HG03039 (cell line): ENCODE measurements at regions not wholly inside any gene's neighbourhood (a gene's known extent, or its start where the extent isn't known, plus 50 kb on each side); places are given as distances from the start of the nearest gene placed in this dataset.

ENCODE experiments used
- ATAC-seq: cut with Tn5 transposase; IDR thresholded peaks from one replicate; pipeline ENCODE4 v1.9.1; 2021; ENCODE audit warnings: mild to moderate bottlenecking, moderate library complexity; ENCODE audit not compliant: unreplicated experiment

DNA sequence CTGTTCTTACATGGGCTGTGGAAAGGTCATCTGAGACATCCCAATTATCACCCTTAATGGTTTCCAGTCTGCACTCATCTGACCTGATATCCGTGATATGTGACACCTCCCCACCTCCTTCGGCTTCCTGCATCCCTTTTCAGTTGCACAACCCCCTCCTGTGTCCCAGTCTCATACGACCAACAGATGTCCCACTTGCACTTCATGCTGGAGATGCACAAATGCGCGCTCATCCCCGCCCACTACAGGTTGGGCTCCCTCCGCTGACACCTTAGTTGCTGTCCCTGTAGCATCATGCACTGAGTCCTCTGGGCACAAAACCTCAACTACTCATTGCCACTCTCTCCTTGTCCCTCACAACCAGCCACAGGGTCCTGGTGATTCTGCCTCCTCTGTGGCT lies 94.4 kb downstream of the MIS18A start:
- no peak for ATAC-seq

DNA sequence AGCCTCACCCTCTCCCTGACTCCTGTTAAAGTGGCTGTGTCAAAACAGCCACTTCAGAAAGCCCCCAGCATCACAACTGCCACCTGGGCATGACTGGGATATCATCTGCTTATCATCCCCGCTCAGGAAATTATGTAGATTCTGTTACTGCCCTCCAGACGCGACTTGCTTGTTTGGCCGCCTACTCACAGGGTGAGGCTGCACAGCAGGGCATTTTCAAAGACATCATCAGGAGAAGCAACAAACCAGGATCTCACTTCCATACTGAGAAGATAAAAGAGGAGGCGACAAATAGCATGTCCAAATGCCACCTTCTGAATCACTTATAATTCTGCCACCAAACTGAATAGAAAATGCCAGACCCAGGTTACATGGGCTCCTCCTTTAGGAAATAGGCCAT lies 94.8 kb downstream of the MIS18A start:
- no peak for ATAC-seq

DNA sequence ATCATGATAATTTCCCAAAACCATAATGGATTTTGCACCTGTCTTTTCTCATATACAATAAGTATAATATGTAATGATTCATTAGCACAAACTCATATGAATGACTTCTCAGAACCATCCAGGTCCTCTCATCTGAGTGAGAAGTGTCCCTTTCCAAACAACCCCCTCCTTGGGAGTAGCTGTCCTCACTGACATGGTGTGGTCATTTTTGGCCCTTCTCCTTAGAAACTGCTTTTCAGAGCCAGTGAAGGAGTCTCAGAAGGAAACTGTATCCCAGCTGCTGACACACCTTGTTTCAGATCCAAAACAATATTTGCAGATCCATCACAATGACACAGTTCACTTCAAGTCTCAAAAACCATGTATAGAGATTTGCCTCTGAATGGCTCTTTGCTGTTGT lies 95.5 kb downstream of the MIS18A start:
- ATAC-seq, result no peak

DNA sequence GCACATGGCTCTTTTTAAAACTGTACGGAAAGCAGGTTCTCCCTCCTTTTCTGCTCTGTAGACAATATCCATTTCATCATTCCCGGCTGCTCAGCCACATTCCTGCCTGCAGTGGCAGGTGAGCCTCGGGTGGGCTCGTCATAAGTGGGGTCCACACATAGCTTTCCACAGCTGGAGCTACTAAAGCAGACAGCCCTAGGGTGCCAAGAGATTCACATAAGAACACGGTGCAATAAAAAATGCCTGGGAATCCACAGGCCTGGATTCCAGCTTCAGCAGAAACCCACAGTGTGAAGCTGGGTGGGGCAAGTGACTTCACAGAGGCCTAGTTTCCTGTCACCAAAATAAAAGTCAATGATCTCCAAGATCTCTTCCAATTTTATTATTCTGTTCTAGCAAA lies 96.4 kb downstream of the MIS18A start:
- no peak for ATAC-seq

DNA sequence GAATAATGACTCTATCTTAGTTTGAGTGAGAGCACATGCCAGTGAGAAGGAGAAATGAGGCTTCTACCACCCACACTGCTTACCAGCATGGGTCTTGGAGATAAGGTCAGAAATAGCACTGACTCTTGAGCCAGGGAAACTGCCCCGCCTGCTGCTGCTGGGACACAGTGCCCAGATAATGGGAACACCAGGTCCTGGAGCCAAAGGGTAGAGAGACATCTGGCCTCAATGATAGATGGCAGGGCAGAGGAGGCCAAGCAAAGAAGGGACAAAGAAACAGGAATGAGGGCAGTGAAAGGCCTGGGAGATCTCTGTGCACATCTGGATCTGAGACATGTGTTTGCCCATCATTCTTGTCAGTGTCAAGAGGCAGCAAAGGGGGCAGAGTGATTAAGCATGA lies 97.4 kb downstream of the MIS18A start:
- ATAC-seq, result no peak

DNA sequence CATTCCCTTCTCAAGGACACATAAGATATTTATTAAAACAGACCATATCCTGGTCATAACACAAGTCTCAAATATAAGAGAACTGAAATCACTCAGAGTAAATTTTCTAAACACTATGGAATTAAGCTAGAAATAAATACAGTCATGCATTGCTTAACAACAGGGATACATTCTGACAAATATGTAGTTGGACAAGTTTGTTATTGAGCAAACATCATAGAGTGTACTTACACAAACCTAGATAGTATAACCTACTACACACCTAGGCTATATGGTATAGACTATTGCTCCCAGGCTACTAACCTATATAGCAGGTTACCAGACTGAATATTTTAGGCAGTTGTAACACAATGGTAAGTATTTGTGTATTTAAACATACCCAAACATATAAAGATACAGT lies 104.0 kb downstream of the MIS18A start:
- ATAC-seq, result no peak

DNA sequence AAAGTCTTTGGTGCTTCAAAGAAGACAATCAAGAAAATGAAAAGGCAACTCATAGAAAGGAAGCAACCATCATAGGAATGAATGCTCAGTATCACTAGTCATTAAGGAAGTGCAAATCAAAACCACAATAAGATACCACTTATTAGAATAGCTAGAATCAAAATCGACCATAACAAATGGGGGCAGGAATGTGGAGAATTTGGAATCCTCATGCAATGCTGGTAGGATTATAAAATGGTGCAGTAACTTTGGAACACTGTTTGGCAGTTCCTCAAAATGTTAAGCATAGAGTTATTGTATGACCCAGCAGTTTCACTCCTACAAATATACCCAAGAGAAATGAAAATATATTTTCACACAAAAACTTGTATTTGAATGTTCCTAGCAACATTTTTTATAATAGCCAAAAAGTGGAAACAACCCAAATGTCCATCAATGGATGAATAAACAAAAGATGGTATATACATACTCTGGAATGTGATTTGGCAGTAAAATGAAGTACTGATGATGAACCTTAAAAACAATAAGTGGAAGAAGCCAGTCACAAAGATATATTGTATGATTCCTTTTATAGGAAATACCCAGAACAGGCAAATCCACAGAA lies 105.6 kb downstream of the MIS18A start:
- ATAC-seq, result no peak

DNA sequence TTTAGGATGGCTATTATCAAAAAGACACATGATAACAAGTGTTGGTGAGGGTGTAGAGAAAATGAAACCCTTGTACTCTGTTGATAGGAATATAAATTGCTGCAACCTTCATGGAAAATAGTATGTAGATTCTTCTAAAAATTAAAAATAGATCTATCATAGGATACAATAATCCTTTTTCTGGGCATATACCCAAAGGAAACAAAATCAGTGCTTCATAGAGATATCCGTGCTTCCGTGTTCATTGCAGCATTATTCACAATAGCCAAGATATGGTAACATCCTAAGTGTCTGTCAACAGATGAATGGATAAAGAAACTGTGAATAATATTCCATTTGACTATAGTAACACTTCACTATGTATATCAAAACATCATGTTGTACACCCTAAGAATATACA lies 106.7 kb downstream of the MIS18A start:
- no peak for ATAC-seq

DNA sequence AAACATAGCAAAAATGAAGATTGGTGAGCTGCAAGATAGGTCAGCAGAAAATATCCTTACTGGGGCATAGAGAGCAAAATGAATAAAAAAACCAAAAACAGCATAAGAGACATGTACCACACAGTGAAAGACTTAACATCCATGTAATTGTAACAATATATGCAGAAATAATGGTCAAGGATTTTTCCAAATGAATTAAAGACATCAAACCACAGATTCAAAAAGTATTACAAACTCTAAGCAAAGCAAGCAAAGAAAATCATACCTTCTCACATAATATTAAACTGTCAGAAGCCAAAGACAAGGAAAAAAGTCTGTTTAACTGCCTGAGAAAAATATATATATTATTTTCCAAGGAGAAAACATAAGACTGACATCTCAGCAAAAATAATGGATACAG lies 111.3 kb downstream of the MIS18A start:
- ATAC-seq, result no peak

DNA sequence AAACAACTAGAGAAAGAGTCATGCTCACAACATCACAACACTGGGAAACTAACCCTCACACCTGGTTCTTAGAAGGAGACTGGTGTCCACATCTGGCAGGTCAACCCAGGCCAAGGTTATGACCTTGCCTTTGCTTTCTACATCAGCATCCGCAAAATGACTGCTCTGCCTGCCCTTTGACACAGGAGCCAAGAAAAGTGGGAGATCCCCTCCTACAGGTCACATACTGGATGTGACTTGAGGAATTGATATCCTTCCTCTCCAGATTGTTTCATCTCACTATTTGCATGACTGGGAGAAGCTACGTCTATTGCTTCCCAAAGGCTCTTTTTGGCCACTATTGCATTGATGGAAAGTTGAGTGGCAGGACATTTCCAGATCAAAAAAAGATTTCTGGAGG lies 115.5 kb downstream of the MIS18A start:
- ATAC-seq, result no peak

DNA sequence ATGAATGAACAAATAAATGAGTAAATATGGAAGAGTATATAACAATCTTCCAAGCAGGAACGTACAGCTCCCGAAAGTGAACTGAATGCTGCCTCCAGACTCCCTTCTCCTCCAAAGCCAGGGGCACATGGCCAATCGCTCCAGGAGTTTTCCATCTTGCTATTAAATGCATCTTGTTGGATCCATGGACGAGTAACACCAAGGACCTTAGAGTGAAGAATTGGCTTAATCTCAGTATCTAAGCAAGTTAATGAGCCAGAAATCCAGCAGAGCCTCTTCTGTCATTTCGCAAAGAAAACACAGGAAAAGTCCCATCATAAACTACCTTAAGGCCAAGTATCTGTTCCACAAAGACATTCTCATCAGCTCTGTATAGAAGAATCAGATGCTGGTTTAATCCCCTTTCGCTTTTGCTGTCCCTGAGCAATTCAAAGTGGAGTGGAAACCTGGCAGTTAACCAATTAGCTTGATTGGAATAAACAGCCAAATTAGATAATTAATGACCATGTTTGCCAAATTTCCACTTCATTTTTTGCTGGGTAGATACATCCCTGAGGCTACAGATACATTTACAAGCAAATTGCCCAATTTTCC lies 116.0 kb downstream of the MIS18A start:
- ATAC-seq, result no peak

DNA sequence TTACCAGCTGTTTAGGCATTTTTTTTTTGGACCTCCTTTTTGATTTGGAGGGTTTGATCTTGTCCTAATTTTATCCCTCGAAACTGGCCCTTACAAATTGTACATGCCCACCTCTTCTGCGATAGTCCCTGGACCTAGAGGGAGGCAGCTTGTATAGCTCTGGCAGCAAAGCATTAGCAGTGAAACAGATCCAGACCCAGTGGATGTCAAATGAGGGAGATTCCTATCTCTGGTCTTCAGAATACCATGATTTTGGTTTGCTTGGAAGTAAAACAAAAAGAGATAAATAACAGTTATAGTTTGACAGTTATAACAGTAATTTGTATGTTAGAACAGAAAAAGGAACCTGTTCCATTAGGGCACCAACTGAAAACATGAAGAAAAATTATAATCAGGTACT lies 123.6 kb downstream of the MIS18A start:
- no peak for ATAC-seq

DNA sequence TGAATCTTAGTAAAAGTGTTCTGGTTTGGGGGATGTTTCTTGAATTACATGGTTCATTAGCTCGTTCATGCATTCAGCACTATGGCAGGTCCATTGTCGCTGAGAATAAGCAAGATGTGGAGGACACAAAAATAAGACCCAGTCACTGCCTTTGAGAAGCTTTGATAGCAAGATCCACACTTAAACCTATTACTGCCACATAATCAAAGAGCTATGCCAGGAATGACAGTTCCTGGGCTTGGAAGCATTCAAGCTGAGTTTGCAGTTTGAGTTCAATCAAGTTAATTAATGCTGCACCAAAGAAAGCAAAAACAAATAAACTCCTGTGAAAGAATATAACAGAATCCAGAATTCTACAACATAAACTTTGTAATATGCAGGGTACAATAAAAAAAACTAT lies 131.8 kb downstream of the MIS18A start:
- ATAC-seq, result no peak

DNA sequence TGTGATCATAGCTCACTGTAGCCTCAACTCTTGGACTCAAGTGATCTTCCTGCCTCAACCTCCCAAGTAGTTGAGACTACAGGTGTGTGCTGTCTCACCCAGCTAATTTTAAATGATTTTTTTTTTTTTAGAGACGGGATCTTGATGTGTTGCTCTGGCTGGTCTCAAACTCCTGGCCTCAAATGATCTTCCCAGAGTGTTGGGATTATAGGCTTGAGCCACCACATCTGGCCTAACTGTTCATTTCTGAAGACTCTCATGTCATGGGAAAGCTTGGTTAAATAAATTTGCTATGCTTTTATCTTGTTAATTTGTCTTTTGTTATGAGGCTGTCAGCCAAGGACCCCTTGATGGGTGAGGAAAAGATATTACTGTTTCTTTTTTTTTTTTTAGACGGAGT lies 134.0 kb downstream of the MIS18A start:
- no peak for ATAC-seq

DNA sequence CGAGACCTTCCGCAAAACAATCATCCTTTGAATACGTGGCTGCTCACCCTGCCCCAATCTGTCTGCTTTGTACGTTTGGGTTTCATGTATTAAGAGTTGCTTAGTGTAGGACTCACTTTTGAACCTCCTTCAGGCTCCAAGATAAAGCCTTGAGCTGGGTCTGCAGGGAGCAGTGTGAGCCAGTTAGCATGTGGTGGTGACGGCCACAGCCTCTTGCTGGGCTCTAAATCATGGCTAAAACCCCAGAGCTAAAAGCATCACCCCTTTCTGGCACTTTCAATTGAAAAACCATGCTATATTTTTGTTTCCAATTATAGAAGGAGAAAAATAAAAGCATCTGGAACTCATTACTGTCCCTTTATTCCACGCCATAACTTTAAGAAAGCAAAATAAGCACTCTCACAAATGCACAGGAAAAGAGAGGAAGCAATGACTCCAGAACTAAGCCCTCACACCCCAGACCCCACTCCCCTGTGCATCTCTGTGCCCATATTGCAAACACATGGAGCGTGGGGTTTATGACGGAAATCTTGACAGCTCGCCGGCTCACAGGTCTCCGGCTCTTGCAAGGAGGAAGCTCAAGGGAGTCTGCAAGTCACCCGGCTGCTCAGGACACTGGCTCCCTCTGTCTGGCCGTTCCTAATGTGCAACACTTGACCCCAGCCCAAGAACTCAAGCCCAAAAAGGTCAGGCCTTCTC lies 135.5 kb downstream of the MIS18A start:
- no peak for ATAC-seq

DNA sequence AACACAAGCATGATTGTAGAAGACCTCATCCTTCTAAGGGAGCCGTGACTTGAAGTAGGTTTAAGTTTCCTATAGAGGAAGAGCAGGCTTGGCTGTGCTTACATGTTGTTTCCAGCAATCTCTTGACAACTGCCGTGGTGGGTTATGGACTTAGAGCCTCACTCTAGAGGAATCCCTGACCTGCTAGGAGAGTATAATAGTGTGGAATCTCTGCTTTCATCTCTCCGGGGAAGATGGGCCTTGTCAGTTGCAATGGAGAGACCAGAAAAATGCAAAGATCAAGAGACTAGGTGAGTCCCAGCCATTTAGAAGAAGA lies 137.6 kb downstream of the MIS18A start:
- no peak for ATAC-seq

DNA sequence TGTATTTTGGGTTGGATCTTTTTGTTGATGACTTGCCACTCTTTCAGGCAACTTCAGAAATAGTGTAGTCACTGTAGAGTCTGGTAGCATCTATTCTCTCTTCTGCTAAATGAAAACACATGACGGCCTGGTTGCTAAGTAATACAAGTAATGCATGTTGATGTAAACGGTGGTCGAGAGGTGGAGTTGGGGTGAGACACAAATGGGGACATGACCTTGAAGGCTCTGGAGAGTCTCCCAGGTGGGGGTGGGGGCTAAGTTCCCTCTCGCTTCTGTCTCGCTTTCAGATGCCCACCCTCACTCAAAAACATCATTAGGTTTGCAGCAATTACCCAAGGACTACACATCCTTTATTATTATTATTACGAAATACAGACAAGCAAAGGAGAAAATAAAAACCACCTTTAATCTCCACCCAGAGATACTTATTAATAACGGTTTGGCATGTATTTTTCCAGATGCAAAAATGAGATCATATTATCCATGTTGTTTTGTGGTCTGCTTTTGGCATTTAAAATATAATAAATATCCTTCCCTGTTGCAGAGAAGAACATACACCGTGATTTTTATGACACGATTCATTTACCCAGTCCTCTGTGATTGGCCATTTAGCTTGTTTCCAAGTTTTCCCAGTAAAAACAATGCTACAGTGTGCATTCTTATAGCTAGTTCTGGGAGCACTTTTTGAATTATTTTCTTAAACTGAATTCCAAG lies 138.1 kb downstream of the MIS18A start:
- ATAC-seq, result no peak

DNA sequence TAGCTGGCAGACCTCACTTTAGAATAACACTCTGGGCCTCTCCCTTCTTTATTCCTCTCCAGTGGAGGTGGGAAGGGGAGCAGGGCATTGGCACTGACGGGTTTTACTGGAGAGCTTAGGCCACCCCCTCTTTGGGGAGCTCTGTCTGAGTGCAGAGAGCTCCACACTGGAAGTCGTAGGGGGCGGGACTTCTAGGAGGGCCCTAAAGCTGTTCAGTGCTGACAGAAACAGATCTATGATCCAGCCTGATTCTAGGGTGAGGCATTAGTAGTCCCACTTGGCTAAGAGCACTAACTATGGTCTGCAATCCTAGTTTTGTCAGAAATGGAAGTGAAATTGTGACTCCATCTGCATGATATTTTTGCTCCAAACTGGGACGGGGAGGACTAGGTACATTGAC lies 138.7 kb downstream of the MIS18A start:
- no peak for ATAC-seq

DNA sequence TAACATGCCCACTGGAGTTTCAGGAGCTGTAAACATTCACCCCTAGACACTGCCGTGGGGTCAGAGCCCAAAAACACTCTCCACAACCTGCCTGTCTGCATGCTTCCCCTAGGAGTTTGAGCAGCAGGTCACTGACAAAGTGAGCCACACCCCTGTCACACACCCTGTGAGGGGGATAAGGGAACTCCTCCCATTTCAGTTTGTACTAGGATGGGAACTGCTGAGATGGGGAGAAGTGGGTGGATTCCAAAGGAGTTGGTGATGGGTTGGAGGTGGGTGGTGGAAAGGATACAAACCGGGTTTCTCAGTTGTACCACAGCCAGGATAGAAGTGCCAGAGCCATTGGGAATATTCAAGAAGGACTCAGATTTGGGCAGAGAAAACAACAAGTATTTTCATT lies 140.2 kb downstream of the MIS18A start:
- no peak for ATAC-seq

DNA sequence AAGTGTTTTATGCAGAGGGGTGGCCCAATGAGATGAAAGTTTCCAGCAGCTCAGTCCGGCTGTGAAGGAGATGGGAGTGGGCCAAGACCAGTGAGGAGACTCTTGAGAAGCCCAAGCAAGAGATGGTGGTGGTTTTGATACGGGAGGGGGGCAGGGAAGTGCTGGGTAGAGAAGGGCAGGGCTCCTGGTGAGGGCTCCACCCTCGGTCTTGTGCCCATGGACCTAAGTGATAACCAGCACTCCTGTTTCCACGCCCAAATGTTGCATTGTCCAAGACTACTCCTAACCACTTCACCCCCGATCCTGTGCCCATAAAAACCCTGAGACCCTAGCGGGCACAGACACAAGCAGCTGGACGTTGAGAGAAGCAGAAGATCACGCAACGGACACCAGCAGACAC lies 140.9 kb downstream of the MIS18A start:
- no peak for ATAC-seq

DNA sequence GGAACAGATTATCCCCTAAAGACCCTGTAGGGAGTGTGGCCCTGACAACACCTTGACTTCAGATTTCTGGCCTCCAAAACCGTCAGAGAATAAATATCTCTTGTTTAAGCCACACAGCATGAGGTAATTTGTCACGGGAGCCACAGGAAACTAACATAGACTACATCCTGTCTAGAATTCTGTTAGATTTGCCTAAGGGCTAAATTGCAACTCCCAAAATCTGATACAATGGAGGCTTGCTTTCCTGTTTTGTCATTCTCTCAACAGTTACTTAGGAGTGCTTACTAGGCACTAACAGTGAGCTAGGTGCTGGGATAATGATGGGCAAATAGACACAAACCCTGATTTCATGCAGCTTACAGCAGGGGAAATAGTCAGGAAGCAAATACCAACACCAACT lies 141.6 kb downstream of the MIS18A start:
- no peak for ATAC-seq

DNA sequence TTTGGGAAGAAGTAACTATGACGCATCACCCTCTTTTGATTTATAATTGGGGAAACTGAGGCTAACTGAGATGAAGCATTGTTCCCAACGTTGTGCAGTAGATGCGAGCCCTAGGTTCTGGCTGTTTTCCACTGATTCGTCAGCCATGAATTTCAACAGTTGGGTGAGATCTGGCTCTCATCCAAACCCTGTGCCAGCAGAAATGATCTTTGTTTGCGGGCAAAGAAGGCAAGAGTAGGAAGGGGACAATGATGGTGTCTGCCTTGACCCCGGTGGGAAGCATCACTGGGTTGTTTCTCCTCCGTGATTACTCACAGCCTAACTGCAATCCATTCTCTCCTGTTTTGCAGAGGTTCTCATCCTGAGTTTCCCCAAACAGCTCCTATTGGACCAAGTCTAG lies 142.3 kb downstream of the MIS18A start:
- ATAC-seq, result no peak
